GM06990 (cell line): ENCODE measurements at regions not wholly inside any gene's neighbourhood (a gene's known extent, or its start where the extent isn't known, plus 50 kb on each side); places are given as distances from the start of the nearest gene placed in this dataset.

ENCODE experiments used
- DNase-seq: peaks from one replicate; pipeline ENCODE4 v3.0.0-alpha.2; 2011; ENCODE audit not compliant: insufficient read length; ENCODE audit errors: extremely low read depth
- H3K27me3 ChIP-seq: replicated peaks from 2 replicates; pipeline ENCODE4 v1.6.0; 2011; ENCODE audit warnings: low read length; ENCODE audit not compliant: control insufficient read depth, insufficient read depth
- H3K36me3 ChIP-seq: 2 replicates; pipeline ENCODE4 v1.5.1; 2011; ENCODE audit warnings: low read length; ENCODE audit not compliant: control insufficient read depth, insufficient read depth
- H3K4me3 ChIP-seq: replicated peaks from 2 replicates; pipeline ENCODE4 v1.5.1; 2011; ENCODE audit warnings: low read depth, mild to moderate bottlenecking, control low read depth, low read length
- TF ChIP-seq, protein P1 (sequence below): IDR thresholded peaks from 2 replicates; pipeline ENCODE4 v1.5.1; 2011; ENCODE audit warnings: low read length, control low read depth, mild to moderate bottlenecking, inconsistent platforms; ENCODE audit not compliant: insufficient read depth, poor library complexity, severe bottlenecking

- TF ChIP-seq, protein P1, sequence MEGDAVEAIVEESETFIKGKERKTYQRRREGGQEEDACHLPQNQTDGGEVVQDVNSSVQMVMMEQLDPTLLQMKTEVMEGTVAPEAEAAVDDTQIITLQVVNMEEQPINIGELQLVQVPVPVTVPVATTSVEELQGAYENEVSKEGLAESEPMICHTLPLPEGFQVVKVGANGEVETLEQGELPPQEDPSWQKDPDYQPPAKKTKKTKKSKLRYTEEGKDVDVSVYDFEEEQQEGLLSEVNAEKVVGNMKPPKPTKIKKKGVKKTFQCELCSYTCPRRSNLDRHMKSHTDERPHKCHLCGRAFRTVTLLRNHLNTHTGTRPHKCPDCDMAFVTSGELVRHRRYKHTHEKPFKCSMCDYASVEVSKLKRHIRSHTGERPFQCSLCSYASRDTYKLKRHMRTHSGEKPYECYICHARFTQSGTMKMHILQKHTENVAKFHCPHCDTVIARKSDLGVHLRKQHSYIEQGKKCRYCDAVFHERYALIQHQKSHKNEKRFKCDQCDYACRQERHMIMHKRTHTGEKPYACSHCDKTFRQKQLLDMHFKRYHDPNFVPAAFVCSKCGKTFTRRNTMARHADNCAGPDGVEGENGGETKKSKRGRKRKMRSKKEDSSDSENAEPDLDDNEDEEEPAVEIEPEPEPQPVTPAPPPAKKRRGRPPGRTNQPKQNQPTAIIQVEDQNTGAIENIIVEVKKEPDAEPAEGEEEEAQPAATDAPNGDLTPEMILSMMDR = no peak
- no peak overlapping the region for H3K4me3 ChIP-seq
- DNase-seq = no peak
- no peaks in the 10 kb centered on the region for H3K36me3 ChIP-seq
- H3K27me3 ChIP-seq = peaks cover 2% of the 10 kb centered on the region; the same call in 1 of the 2 replicates
Measured at GRCh38 chr2:18484625-18485024, 75.8 kb downstream of the RDH14 start.

DNA sequence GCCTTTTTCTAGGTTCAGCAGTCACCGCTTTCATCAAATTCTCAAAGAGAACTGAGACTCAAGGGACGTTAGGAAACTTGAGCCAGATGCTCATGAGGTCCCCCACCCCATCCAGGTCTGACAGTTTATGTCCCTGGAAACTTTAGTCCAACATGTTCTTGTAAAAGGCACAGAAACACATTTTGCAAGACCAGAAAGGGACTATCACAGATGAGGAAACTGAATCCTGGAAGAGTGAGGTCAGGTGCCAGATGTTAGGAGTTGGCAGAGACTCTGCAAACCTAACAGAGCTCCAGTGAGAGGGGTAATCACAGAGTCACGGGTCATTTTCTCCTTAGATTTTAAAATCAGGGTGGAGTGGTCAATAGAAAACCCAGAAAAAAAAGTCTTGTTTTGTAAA is 76.6 kb downstream of the RDH14 start:
- DNase-seq = no peak
- TF ChIP-seq, protein P1 = no peak
- Histone ChIP-seq H3K36me3 (no peaks in the 10 kb centered on the region), H3K27me3 (peaks cover 2% of the 10 kb centered on the region; the same call in 1 of the 2 replicates), H3K4me3 (no peak overlapping the region)

- H3K4me3 ChIP-seq = no peak overlapping the region
- no peak for DNase-seq
- TF ChIP-seq, protein P1 = no peak
- H3K27me3 ChIP-seq = peaks cover 2% of the 10 kb centered on the region; the same call in 1 of the 2 replicates
- no peaks in the 10 kb centered on the region for H3K36me3 ChIP-seq
Measured at GRCh38 chr2:18482666-18483065, 77.8 kb downstream of the RDH14 start.

DNA sequence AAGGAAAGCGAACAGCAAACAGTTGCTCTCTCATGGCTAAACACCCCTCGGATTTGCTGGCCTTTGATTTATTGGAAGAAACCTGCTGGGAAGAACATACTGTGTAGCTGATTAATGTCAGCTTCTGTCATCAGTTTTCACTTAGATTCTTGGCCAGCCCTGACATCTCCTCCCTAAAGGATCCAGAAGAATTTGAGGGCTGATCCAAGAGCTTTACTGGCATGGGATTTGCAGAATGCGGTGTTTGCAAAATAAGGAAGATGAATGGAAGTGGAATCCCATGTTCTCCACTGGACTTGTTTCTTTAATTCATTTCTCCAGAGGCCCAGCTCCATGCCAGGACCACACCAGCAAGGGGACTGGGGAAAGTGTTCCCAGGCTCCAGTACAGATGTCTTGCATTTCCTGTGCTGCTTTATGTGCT is 80.5 kb downstream of the RDH14 start:
- Histone ChIP-seq H3K36me3 (no peaks in the 10 kb centered on the region), H3K4me3 (no peak overlapping the region), H3K27me3 (peaks cover 2% of the 10 kb centered on the region; the same call in 1 of the 2 replicates)
- TF ChIP-seq, protein P1 = no peak
- DNase-seq = no peak

- peaks cover 2% of the 10 kb centered on the region; the same call in 1 of the 2 replicates for H3K27me3 ChIP-seq
- no peak for DNase-seq
- TF ChIP-seq, protein P1 = no peak
- H3K4me3 ChIP-seq = no peak overlapping the region
- no peaks in the 10 kb centered on the region for H3K36me3 ChIP-seq
Measured at GRCh38 chr2:18477293-18477692, 83.2 kb downstream of the RDH14 start.

- Histone ChIP-seq H3K36me3 (no peaks in the 10 kb centered on the region), H3K27me3 (peaks cover 2% of the 10 kb centered on the region; the same call in 1 of the 2 replicates), H3K4me3 (no peak overlapping the region)
- no peak for DNase-seq
- TF ChIP-seq, protein P1 = no peak
Measured at GRCh38 chr2:18476484-18476883, 84.0 kb downstream of the RDH14 start.
